Hepatocyte (in vitro differentiated cells): ENCODE measurements at regions not wholly inside any gene's neighbourhood (a gene's known extent, or its start where the extent isn't known, plus 50 kb on each side); places are given as distances from the start of the nearest gene placed in this dataset.

Experiments used
- DNase-seq: peaks from one replicate; pipeline ENCODE4 v3.0.0-alpha.2; 2016; ENCODE audit warnings: low spot score
- H2AFZ ChIP-seq: fragments of 200-600 bp; sonication (generic); 2 replicates; pipeline ENCODE4 v1.6.0; 2016; ENCODE audit warnings: antibody characterized with exemption, mild to moderate bottlenecking
- H3K27ac ChIP-seq: fragments of 200-600 bp; sonication (generic); 2 replicates; pipeline ENCODE4 v1.5.1; 2016; ENCODE audit warnings: mild to moderate bottlenecking
- H3K27me3 ChIP-seq: fragments of 200-600 bp; sonication (generic); 2 replicates; pipeline ENCODE4 v1.6.1; 2016
- H3K36me3 ChIP-seq: fragments of 200-600 bp; sonication (generic); replicated peaks from 2 replicates; pipeline ENCODE4 v1.5.1; 2016; ENCODE audit warnings: low read depth; ENCODE audit not compliant: insufficient read depth
- H3K4me1 ChIP-seq: fragments of 200-600 bp; sonication (generic); 2 replicates; pipeline ENCODE4 v1.5.1; 2016; ENCODE audit warnings: mild to moderate bottlenecking, moderate library complexity; ENCODE audit not compliant: insufficient read depth
- H3K4me2 ChIP-seq: fragments of 200-600 bp; sonication (generic); 2 replicates; pipeline ENCODE4 v1.6.0; 2016
- H3K4me3 ChIP-seq: fragments of 200-600 bp; sonication (generic); 2 replicates; pipeline ENCODE4 v1.5.1; 2016; ENCODE audit warnings: mild to moderate bottlenecking
- H3K79me2 ChIP-seq: fragments of 200-600 bp; sonication (generic); 2 replicates; pipeline ENCODE4 v1.6.0; 2017; ENCODE audit warnings: mild to moderate bottlenecking
- H3K9me2 ChIP-seq: fragments of 200-600 bp; sonication (generic); replicated peaks from 2 replicates; pipeline ENCODE4 v1.6.0; 2017; ENCODE audit warnings: mild to moderate bottlenecking; ENCODE audit not compliant: insufficient read depth
- H3K9me3 ChIP-seq: fragments of 200-600 bp; sonication (generic); 2 replicates; pipeline ENCODE4 v1.5.1; 2016; ENCODE audit warnings: low read depth, mild to moderate bottlenecking
- H4K20me1 ChIP-seq: fragments of 200-600 bp; sonication (generic); 2 replicates; pipeline ENCODE4 v1.6.0; 2016; ENCODE audit warnings: mild to moderate bottlenecking; ENCODE audit not compliant: insufficient read depth, poor library complexity, severe bottlenecking
- CTCF ChIP-seq: fragments of 200-600 bp; sonication (generic); IDR thresholded peaks from 2 replicates; pipeline ENCODE4 v1.5.1; 2016; ENCODE audit warnings: antibody characterized with exemption, mild to moderate bottlenecking; ENCODE audit not compliant: poor library complexity
- EZH2 ChIP-seq: fragments of 200-600 bp; sonication (generic); IDR thresholded peaks from 2 replicates; pipeline ENCODE4 v1.6.1; 2016; ENCODE audit warnings: antibody characterized with exemption, mild to moderate bottlenecking, borderline replicate concordance
- EZH2phosphoT487 ChIP-seq: fragments of 200-600 bp; sonication (generic); IDR thresholded peaks from one replicate; pipeline ENCODE4 v1.6.1; 2018; ENCODE audit warnings: antibody characterized with exemption, mild to moderate bottlenecking, low read depth, moderate library complexity; ENCODE audit not compliant: unreplicated experiment, severe bottlenecking
- WGBS: methylation state at CpG from one replicate; pipeline ENCODE4 v1.1.6; 2016; ENCODE audit warnings: low lambda C conversion rate; ENCODE audit errors: missing lambda C conversion rate; 5-methylcytosine and 5-hydroxymethylcytosine counted together

GRCh38 chr19:29016353-29016752 is 196.6 kb downstream of the UQCRFS1 start:
- no peak overlapping the region for H3K4me3 ChIP-seq
- H3K9me2 ChIP-seq: no peaks in the 10 kb centered on the region
- H2AFZ ChIP-seq: no peak overlapping the region
- no peaks in the 10 kb centered on the region for H3K79me2 ChIP-seq
- no peak overlapping the region for H3K27ac ChIP-seq
- H3K9me3 ChIP-seq: no peaks in the 10 kb centered on the region
- 88% methylated on average over 1 of the region's 2 CpGs for WGBS
- H3K4me2 ChIP-seq: no peak overlapping the region
- no peak for DNase-seq
- TF ChIP-seq CTCF (no peak), EZH2phosphoT487 (no peak)
- H3K36me3 ChIP-seq: no peaks in the 10 kb centered on the region
- no peaks in the 10 kb centered on the region for H3K4me1 ChIP-seq
- H4K20me1 ChIP-seq: no peaks in the 10 kb centered on the region
- H3K27me3 ChIP-seq: no peaks in the 10 kb centered on the region

GRCh38 chr19:29015569-29015968 is 197.4 kb downstream of the UQCRFS1 start:
- Histone ChIP-seq H3K4me1 (no peaks in the 10 kb centered on the region), H3K27ac (no peak overlapping the region), H3K4me2 (no peak overlapping the region), H4K20me1 (no peaks in the 10 kb centered on the region), H3K4me3 (no peak overlapping the region), H3K79me2 (no peaks in the 10 kb centered on the region), H3K9me2 (no peaks in the 10 kb centered on the region), H3K9me3 (no peaks in the 10 kb centered on the region), H2AFZ (no peak overlapping the region), H3K27me3 (no peaks in the 10 kb centered on the region), H3K36me3 (no peaks in the 10 kb centered on the region)
- TF ChIP-seq CTCF: no peak
- no peak for TF ChIP-seq EZH2phosphoT487
- no peak for TF ChIP-seq EZH2
- no peak for DNase-seq

GRCh38 chr19:29014857-29015436 is 198.0 kb downstream of the UQCRFS1 start:
- WGBS: 78% methylated on average over 14 of the region's 14 CpGs
- Histone ChIP-seq H3K79me2 (no peaks in the 10 kb centered on the region), H3K4me1 (no peaks in the 10 kb centered on the region), H3K4me3 (no peak overlapping the region), H3K9me2 (no peaks in the 10 kb centered on the region), H2AFZ (no peak overlapping the region), H3K36me3 (no peaks in the 10 kb centered on the region), H3K27me3 (no peaks in the 10 kb centered on the region), H3K27ac (no peak overlapping the region), H3K4me2 (no peak overlapping the region), H4K20me1 (no peaks in the 10 kb centered on the region), H3K9me3 (no peaks in the 10 kb centered on the region)
- no peak for DNase-seq
- no peak for TF ChIP-seq CTCF
- no peak for TF ChIP-seq EZH2phosphoT487
- TF ChIP-seq EZH2: no peak

- Histone ChIP-seq H3K27me3 (no peaks in the 10 kb centered on the region), H3K4me1 (no peaks in the 10 kb centered on the region), H3K36me3 (no peaks in the 10 kb centered on the region), H4K20me1 (no peaks in the 10 kb centered on the region), H3K27ac (no peak overlapping the region), H2AFZ (no peak overlapping the region), H3K4me2 (no peak overlapping the region), H3K79me2 (no peaks in the 10 kb centered on the region), H3K9me2 (no peaks in the 10 kb centered on the region), H3K4me3 (no peak overlapping the region), H3K9me3 (no peaks in the 10 kb centered on the region)
- WGBS: 76% methylated on average over 11 of the region's 15 CpGs
- TF ChIP-seq EZH2: no peak
- TF ChIP-seq EZH2phosphoT487: no peak
- TF ChIP-seq CTCF: no peak
- DNase-seq: no peak
Measured at GRCh38 chr19:29013988-29014387, 199.0 kb downstream of the UQCRFS1 start.
